NAMALWA (cell line): ENCODE measurements at regions not wholly inside any gene's neighbourhood (a gene's known extent, or its start where the extent isn't known, plus 50 kb on each side); places are given as distances from the start of the nearest gene placed in this dataset.

ENCODE experiments used
- DNase-seq: peaks from one replicate; pipeline ENCODE4 v3.0.0-alpha.2; 2015; ENCODE audit warnings: low spot score

- no peak for DNase-seq
Observed at GRCh38 chr12:42677461-42677860, 87.9 kb upstream of the PRICKLE1 start.

DNA sequence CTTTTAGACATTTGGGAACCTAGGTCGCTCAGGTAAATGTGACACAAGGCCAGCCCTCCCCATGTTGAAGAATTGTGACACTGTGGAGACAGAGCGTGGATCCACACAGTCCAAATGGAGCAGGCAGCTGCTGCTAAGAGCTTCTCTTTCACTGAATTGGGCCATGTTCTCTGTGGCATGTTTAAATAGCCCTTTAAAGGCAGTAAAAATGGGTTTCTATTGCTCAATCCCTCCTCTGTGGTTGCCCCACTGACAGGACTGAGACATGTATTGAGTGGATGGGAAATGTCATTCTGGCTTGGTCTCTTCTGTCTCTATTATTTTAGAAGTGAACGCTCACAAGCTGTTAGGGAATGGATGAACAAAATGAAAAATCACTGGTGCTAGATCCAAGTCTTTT is 84.0 kb upstream of the PRICKLE1 start:
- no peak for DNase-seq

- no peak for DNase-seq
Observed at GRCh38 chr12:42670719-42671118, 81.2 kb upstream of the PRICKLE1 start.

DNA sequence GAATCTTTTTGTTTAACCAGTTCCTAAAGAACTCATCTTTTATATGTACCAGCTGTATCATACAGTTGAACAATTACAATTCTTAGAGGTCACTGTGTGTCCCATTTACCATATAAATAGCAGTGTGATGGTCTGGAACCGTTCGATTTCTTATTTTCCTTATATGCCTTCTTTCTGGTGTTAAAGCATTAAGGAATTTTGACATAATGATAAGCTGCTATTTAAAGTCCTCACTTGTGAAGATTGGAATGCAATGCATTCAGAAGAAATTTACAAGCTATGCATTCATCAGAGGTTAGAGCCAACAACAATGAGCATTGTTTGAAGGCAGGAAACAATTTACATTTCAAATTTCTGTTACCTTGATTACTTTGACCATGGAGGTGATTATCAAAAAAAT is 80.0 kb upstream of the PRICKLE1 start:
- no peak for DNase-seq

DNA sequence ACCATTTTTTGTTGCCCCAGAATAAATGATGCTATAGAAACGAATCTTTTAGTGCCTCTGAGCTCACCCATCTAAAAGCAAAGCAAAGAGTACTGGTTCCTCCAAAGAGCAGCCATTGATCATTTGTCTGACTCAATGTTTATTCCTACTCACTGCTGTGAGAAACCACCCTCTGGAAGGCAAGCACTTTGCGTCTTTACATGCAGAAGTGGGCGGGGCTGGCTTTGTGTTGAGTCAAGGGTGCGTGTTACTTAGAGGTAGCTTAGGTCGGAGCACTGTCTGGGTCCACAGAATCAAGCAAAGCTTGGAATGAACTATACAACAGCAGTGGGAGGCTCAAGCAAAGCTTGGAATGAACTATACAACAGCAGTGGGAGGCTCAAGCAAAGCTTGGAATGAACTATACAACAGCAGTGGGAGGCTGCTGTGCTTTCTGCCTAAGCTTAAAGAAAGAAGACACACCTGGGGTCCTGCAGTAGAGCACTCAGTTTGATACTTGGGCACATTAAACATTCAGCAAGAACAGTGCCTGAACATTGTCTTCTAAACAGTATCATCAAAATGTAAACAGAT is 77.2 kb upstream of the PRICKLE1 start:
- DNase-seq = no peak

- no peak for DNase-seq
Observed at GRCh38 chr12:42663621-42664020, 74.1 kb upstream of the PRICKLE1 start.

GRCh38 chr12:42660968-42661937 is 71.7 kb upstream of the PRICKLE1 start:
- peak; percentile 28 for DNase-seq

GRCh38 chr12:42660117-42660516 is 70.6 kb upstream of the PRICKLE1 start:
- DNase-seq = no peak

DNA sequence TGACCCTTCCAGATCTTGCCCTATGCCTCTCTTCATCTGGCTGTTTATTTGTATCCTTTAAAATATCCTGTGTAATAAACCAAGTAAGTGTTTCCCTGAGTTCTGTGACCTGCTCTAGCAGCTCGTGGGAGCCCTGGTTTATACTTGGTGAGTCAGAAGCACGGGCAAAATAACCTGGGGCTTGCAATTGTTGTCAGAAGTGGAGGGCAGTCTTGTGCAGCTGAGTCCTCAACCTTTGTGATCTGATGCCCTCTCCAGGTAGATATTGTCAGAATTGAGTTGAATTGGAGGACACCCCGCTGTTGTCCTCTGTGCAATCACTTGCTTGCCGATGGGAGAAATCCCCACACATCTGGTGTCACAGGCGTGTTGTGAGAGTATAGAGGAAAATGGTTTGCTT is 62.5 kb upstream of the PRICKLE1 start:
- no peak for DNase-seq

GRCh38 chr12:42648061-42648460 is 58.5 kb upstream of the PRICKLE1 start:
- no peak for DNase-seq

DNA sequence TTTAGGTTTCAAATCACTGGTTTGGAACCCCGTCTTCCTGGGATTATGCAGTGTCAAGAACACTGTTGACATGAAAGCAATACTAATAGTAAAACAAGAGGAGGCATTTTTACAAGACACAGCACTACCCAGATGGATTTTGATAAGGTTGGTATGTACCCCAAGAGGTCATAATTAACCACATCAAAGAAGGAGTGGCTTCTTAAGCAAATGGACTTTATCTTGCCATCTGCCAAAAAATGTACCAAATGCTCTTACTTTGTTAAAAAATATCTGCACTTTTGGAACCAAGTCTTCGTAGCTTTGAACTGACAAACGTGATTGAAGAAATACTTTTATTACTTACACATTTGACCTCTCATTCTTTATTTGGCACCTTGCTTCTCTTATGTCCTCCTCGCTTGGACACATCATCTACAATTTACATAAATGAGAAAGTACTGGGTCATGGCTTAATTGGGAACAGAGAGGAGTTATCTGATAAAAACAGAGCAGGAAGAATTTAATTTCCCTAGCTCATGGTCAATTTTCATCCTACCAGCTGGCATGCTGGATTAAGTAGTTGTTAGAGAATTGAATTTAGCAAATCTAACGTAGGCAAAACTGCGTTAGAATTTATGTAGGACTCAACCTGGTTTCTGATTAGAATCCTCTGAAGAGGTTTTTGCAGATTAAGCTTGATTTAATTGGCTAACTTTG is 54.5 kb upstream of the PRICKLE1 start:
- DNase-seq = no peak

GRCh38 chr12:42641221-42641885 is 51.8 kb upstream of the PRICKLE1 start:
- no peak for DNase-seq

- DNase-seq = no peak
Observed at GRCh38 chr12:42640391-42640790, 50.8 kb upstream of the PRICKLE1 start.

GRCh38 chr12:42639556-42639955 is 50.0 kb upstream of the PRICKLE1 start:
- DNase-seq = no peak
